ENCODE measurements at regions not wholly inside any gene's neighbourhood (a gene's known extent, or its start where the extent isn't known, plus 50 kb on each side); places are given as distances from the start of the nearest gene placed in this dataset.
A peak's percentile ranks its signal among the peaks of the same experiment; 100 is the strongest.

GRCh38 chr18:28820353-28820752, 643.4 kb upstream of the CDH2 start:
- Histone ChIP-seq H3K18ac (ENCODE audit: low read length) (no peak overlapping the region), H2BK12ac (ENCODE audit: low read length) (no peak overlapping the region), H2BK120ac (ENCODE audit: insufficient read depth, low read length, poor library complexity) (no peak overlapping the region), H3K4ac (ENCODE audit: low read depth, low read length) (no peak overlapping the region), H3K27ac (ENCODE audit: low read depth, low read length) (no peak overlapping the region), H2BK5ac (ENCODE audit: low read depth, low read length, poor library complexity) (no peak overlapping the region), H3K36me3 (ENCODE audit: control insufficient read depth in 1 of 2, insufficient read depth in 2 of 2, low read length in 2 of 2) (no peaks in the 10 kb centered on the region), H3K9ac (ENCODE audit: low read length) (no peak overlapping the region), H4K91ac (ENCODE audit: low read depth, low read length) (no peak overlapping the region), H3K4me3 (ENCODE audit: low read depth, low read length) (no peak overlapping the region), H3K27me3 (ENCODE audit: insufficient read depth, low read length) (no peaks in the 10 kb centered on the region), H2AFZ (ENCODE audit: insufficient read depth, low read length, poor library complexity) (no peak overlapping the region), H3K4me2 (ENCODE audit: low read length) (no peak overlapping the region), H3K79me1 (ENCODE audit: low read length) (no peaks in the 10 kb centered on the region), H3K14ac (ENCODE audit: low read length) (no peak overlapping the region), H2AK5ac (ENCODE audit: low read length) (no peak overlapping the region), H4K8ac (ENCODE audit: low read depth, low read length) (no peak overlapping the region), H3K9me3 (ENCODE audit: insufficient read depth, low read depth, low read length) (no peaks in the 10 kb centered on the region), H4K12ac (ENCODE audit: low read depth, low read length) (no peak overlapping the region), H3K4me1 (ENCODE audit: control insufficient read depth in 1 of 2, insufficient read depth in 2 of 2, low read length in 2 of 2) (no peaks in the 10 kb centered on the region), H3K23ac (ENCODE audit: low read length) (no peak overlapping the region), H3K79me2 (ENCODE audit: control insufficient read depth, insufficient read depth, low read length, poor library complexity) (no peaks in the 10 kb centered on the region)
- DNase-seq: no peak
- no CpG with 5 or more reads among the region's 1 CpG for WGBS (ENCODE audit: extremely low coverage, insufficient coverage, insufficient read length)

DNA sequence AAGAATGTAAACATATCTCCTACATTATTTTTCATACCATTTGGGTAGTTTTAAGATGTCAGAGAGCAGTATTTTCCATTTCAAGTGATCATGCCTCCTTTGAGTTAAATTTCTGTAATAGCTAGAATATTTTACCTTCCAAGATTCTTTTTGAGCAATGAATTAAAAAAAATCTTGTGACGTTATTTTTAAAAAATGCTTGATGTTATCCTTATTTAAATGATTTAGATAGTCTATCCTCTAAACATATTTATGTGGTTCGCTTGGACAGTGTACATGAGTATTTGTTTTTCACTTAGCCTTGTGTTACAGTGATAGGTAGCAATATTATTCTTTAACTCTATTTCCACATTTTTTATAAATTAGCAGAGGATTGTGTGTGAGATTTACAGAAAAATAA, 639.2 kb upstream of the CDH2 start:
- no CpG with 5 or more reads among the region's 2 CpGs for WGBS (ENCODE audit: extremely low coverage, insufficient coverage, insufficient read length)

DNA sequence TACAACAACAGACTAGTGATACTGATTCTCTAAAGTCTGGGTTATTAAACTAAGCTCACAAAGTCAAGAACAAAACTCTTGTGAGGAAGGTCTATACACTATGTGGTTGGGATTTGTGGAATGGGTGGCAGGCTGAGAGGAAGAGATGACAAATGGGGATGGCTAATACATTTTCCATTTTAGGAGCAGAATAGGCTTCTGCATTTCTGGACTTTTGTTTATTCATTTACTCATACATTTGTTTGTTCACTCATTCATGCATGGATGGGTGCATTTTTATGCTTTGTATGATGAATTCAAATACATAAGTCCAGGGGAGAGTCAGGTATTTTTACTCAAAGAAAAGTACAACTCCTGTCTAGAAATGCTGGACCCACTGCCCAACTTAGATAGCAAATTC, 637.4 kb upstream of the CDH2 start:
- H3K4ac ChIP-seq (ENCODE audit: low read depth, low read length): no peak overlapping the region
- H2AK5ac ChIP-seq (ENCODE audit: low read length): no peak overlapping the region
- H4K91ac ChIP-seq (ENCODE audit: low read depth, low read length): no peak overlapping the region
- H3K4me2 ChIP-seq (ENCODE audit: low read length): no peak overlapping the region
- H3K4me1 ChIP-seq (ENCODE audit: control insufficient read depth in 1 of 2, insufficient read depth in 2 of 2, low read length in 2 of 2): no peaks in the 10 kb centered on the region
- no peaks in the 10 kb centered on the region for H3K36me3 ChIP-seq (ENCODE audit: control insufficient read depth in 1 of 2, insufficient read depth in 2 of 2, low read length in 2 of 2)
- no peaks in the 10 kb centered on the region for H3K9me3 ChIP-seq (ENCODE audit: insufficient read depth, low read depth, low read length)
- H3K27ac ChIP-seq (ENCODE audit: low read depth, low read length): no peak overlapping the region
- H3K9ac ChIP-seq (ENCODE audit: low read length): no peak overlapping the region
- H3K27me3 ChIP-seq (ENCODE audit: insufficient read depth, low read length): no peaks in the 10 kb centered on the region
- H3K18ac ChIP-seq (ENCODE audit: low read length): no peak overlapping the region
- no peak overlapping the region for H2AFZ ChIP-seq (ENCODE audit: insufficient read depth, low read length, poor library complexity)
- H4K8ac ChIP-seq (ENCODE audit: low read depth, low read length): no peak overlapping the region
- no peak for DNase-seq
- no peak overlapping the region for H2BK5ac ChIP-seq (ENCODE audit: low read depth, low read length, poor library complexity)
- no peak overlapping the region for H3K23ac ChIP-seq (ENCODE audit: low read length)
- H2BK120ac ChIP-seq (ENCODE audit: insufficient read depth, low read length, poor library complexity): no peak overlapping the region
- H3K14ac ChIP-seq (ENCODE audit: low read length): no peak overlapping the region
- no peak overlapping the region for H3K4me3 ChIP-seq (ENCODE audit: low read depth, low read length)
- no peaks in the 10 kb centered on the region for H3K79me2 ChIP-seq (ENCODE audit: control insufficient read depth, insufficient read depth, low read length, poor library complexity)
- no peaks in the 10 kb centered on the region for H3K79me1 ChIP-seq (ENCODE audit: low read length)
- H4K12ac ChIP-seq (ENCODE audit: low read depth, low read length): no peak overlapping the region
- H2BK12ac ChIP-seq (ENCODE audit: low read length): no peak overlapping the region

More for the DNA sequence above, 639.2 kb upstream of the CDH2 start:
- no peak overlapping the region for H3K27ac ChIP-seq (ENCODE audit: low read depth, low read length)
- no peak overlapping the region for H2BK5ac ChIP-seq (ENCODE audit: low read depth, low read length, poor library complexity)
- no peaks in the 10 kb centered on the region for H3K36me3 ChIP-seq (ENCODE audit: control insufficient read depth in 1 of 2, insufficient read depth in 2 of 2, low read length in 2 of 2)
- no peaks in the 10 kb centered on the region for H3K79me2 ChIP-seq (ENCODE audit: control insufficient read depth, insufficient read depth, low read length, poor library complexity)
- DNase-seq: peak in 1 of 2 donors; percentile 68
- H3K9me3 ChIP-seq (ENCODE audit: insufficient read depth, low read depth, low read length): no peaks in the 10 kb centered on the region
- H2BK12ac ChIP-seq (ENCODE audit: low read length): no peak overlapping the region
- H2AK5ac ChIP-seq (ENCODE audit: low read length): no peak overlapping the region
- H3K18ac ChIP-seq (ENCODE audit: low read length): no peak overlapping the region
- H3K4me3 ChIP-seq (ENCODE audit: low read depth, low read length): no peak overlapping the region
- H3K14ac ChIP-seq (ENCODE audit: low read length): no peak overlapping the region
- H3K79me1 ChIP-seq (ENCODE audit: low read length): no peaks in the 10 kb centered on the region
- no peak overlapping the region for H4K12ac ChIP-seq (ENCODE audit: low read depth, low read length)
- no peak overlapping the region for H3K4me2 ChIP-seq (ENCODE audit: low read length)
- no peak overlapping the region for H4K8ac ChIP-seq (ENCODE audit: low read depth, low read length)
- no peaks in the 10 kb centered on the region for H3K27me3 ChIP-seq (ENCODE audit: insufficient read depth, low read length)
- H3K23ac ChIP-seq (ENCODE audit: low read length): no peak overlapping the region
- H2AFZ ChIP-seq (ENCODE audit: insufficient read depth, low read length, poor library complexity): no peak overlapping the region
- no peak overlapping the region for H4K91ac ChIP-seq (ENCODE audit: low read depth, low read length)
- H3K4ac ChIP-seq (ENCODE audit: low read depth, low read length): no peak overlapping the region
- no peaks in the 10 kb centered on the region for H3K4me1 ChIP-seq (ENCODE audit: control insufficient read depth in 1 of 2, insufficient read depth in 2 of 2, low read length in 2 of 2)
- H2BK120ac ChIP-seq (ENCODE audit: insufficient read depth, low read length, poor library complexity): no peak overlapping the region
- no peak overlapping the region for H3K9ac ChIP-seq (ENCODE audit: low read length)

GRCh38 chr18:28808373-28808772, 631.4 kb upstream of the CDH2 start:
- Histone ChIP-seq H2BK12ac (ENCODE audit: low read length) (no peak overlapping the region), H3K27ac (ENCODE audit: low read depth, low read length) (no peak overlapping the region), H2AFZ (ENCODE audit: insufficient read depth, low read length, poor library complexity) (no peak overlapping the region), H3K23ac (ENCODE audit: low read length) (no peak overlapping the region), H2BK120ac (ENCODE audit: insufficient read depth, low read length, poor library complexity) (no peak overlapping the region), H4K8ac (ENCODE audit: low read depth, low read length) (no peak overlapping the region), H3K79me1 (ENCODE audit: low read length) (no peaks in the 10 kb centered on the region), H3K9ac (ENCODE audit: low read length) (no peak overlapping the region), H3K27me3 (ENCODE audit: insufficient read depth, low read length) (no peaks in the 10 kb centered on the region), H3K4me2 (ENCODE audit: low read length) (no peak overlapping the region), H4K91ac (ENCODE audit: low read depth, low read length) (no peak overlapping the region), H3K79me2 (ENCODE audit: control insufficient read depth, insufficient read depth, low read length, poor library complexity) (no peaks in the 10 kb centered on the region), H3K4ac (ENCODE audit: low read depth, low read length) (no peak overlapping the region), H3K18ac (ENCODE audit: low read length) (no peak overlapping the region), H4K12ac (ENCODE audit: low read depth, low read length) (no peak overlapping the region), H2AK5ac (ENCODE audit: low read length) (no peak overlapping the region), H3K9me3 (ENCODE audit: insufficient read depth, low read depth, low read length) (no peaks in the 10 kb centered on the region), H3K36me3 (ENCODE audit: control insufficient read depth in 1 of 2, insufficient read depth in 2 of 2, low read length in 2 of 2) (no peaks in the 10 kb centered on the region), H3K14ac (ENCODE audit: low read length) (no peak overlapping the region), H3K4me1 (ENCODE audit: control insufficient read depth in 1 of 2, insufficient read depth in 2 of 2, low read length in 2 of 2) (no peaks in the 10 kb centered on the region), H2BK5ac (ENCODE audit: low read depth, low read length, poor library complexity) (no peak overlapping the region), H3K4me3 (ENCODE audit: low read depth, low read length) (no peak overlapping the region)
- no peak for DNase-seq

DNA sequence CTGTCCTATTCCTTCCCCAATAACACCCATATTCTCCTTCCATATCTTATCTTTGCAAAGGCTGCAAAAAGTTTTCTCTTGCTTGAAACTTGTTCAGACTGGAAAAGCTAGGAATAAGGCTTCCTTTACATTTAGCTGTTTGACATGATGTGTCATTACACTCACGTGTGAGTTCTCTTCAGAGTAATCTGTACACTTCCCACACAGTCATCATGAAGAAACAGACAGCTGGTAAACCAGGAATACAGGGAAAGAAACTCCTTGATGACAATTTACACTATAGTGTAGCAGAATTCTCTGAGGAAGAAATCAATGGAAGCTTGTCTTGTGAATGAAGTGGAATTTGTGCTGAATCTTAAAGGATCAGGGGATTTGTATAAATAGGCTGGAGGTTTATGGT, 628.6 kb upstream of the CDH2 start:
- no peak overlapping the region for H2BK5ac ChIP-seq (ENCODE audit: low read depth, low read length, poor library complexity)
- no peaks in the 10 kb centered on the region for H3K36me3 ChIP-seq (ENCODE audit: control insufficient read depth in 1 of 2, insufficient read depth in 2 of 2, low read length in 2 of 2)
- no peaks in the 10 kb centered on the region for H3K9me3 ChIP-seq (ENCODE audit: insufficient read depth, low read depth, low read length)
- no peak overlapping the region for H2BK12ac ChIP-seq (ENCODE audit: low read length)
- no peak overlapping the region for H2BK120ac ChIP-seq (ENCODE audit: insufficient read depth, low read length, poor library complexity)
- no peaks in the 10 kb centered on the region for H3K79me2 ChIP-seq (ENCODE audit: control insufficient read depth, insufficient read depth, low read length, poor library complexity)
- H2AFZ ChIP-seq (ENCODE audit: insufficient read depth, low read length, poor library complexity): no peak overlapping the region
- no CpG with 5 or more reads among the region's 1 CpG for WGBS (ENCODE audit: extremely low coverage, insufficient coverage, insufficient read length)
- no peak overlapping the region for H3K14ac ChIP-seq (ENCODE audit: low read length)
- H2AK5ac ChIP-seq (ENCODE audit: low read length): no peak overlapping the region
- no peak overlapping the region for H3K4me3 ChIP-seq (ENCODE audit: low read depth, low read length)
- H3K4me1 ChIP-seq (ENCODE audit: control insufficient read depth in 1 of 2, insufficient read depth in 2 of 2, low read length in 2 of 2): no peaks in the 10 kb centered on the region
- H3K23ac ChIP-seq (ENCODE audit: low read length): no peak overlapping the region
- H3K4me2 ChIP-seq (ENCODE audit: low read length): no peak overlapping the region
- no peaks in the 10 kb centered on the region for H3K27me3 ChIP-seq (ENCODE audit: insufficient read depth, low read length)
- no peak overlapping the region for H3K27ac ChIP-seq (ENCODE audit: low read depth, low read length)
- no peak for DNase-seq
- no peak overlapping the region for H3K9ac ChIP-seq (ENCODE audit: low read length)
- H4K8ac ChIP-seq (ENCODE audit: low read depth, low read length): no peak overlapping the region
- no peaks in the 10 kb centered on the region for H3K79me1 ChIP-seq (ENCODE audit: low read length)
- H3K4ac ChIP-seq (ENCODE audit: low read depth, low read length): no peak overlapping the region
- no peak overlapping the region for H4K91ac ChIP-seq (ENCODE audit: low read depth, low read length)
- no peak overlapping the region for H4K12ac ChIP-seq (ENCODE audit: low read depth, low read length)
- no peak overlapping the region for H3K18ac ChIP-seq (ENCODE audit: low read length)
